Trophoblast cell (in vitro differentiated cells and primary cell): ENCODE measurements at regions not wholly inside any gene's neighbourhood (a gene's known extent, or its start where the extent isn't known, plus 50 kb on each side); places are given as distances from the start of the nearest gene placed in this dataset.

Experiments
- DNase-seq, 2 donors: peaks; one replicate each; pipeline ENCODE4 v3.0.0-alpha.2; 2016
- H2AFZ ChIP-seq: 2 replicates; pipeline ENCODE4 v1.6.1; 2013; ENCODE audit warnings: low read length, moderate library complexity, mild to moderate bottlenecking; ENCODE audit not compliant: insufficient read depth, poor library complexity
- H2AK5ac ChIP-seq: 2 replicates; pipeline ENCODE4 v1.6.1; 2013; ENCODE audit warnings: mild to moderate bottlenecking, low read length
- H2BK120ac ChIP-seq: 2 replicates; pipeline ENCODE4 v1.6.1; 2013; ENCODE audit warnings: low read length, mild to moderate bottlenecking, moderate library complexity; ENCODE audit not compliant: insufficient read depth, poor library complexity
- H2BK12ac ChIP-seq: 2 replicates; pipeline ENCODE4 v1.6.1; 2013; ENCODE audit warnings: mild to moderate bottlenecking, low read length, moderate library complexity
- H2BK5ac ChIP-seq: 2 replicates; pipeline ENCODE4 v1.6.1; 2013; ENCODE audit warnings: low read length, low read depth, moderate library complexity, mild to moderate bottlenecking; ENCODE audit not compliant: poor library complexity
- H3K14ac ChIP-seq: 2 replicates; pipeline ENCODE4 v1.6.1; 2013; ENCODE audit warnings: mild to moderate bottlenecking, low read length
- H3K18ac ChIP-seq: 2 replicates; pipeline ENCODE4 v1.6.1; 2013; ENCODE audit warnings: mild to moderate bottlenecking, low read length
- H3K23ac ChIP-seq: 2 replicates; pipeline ENCODE4 v1.6.1; 2013; ENCODE audit warnings: low read length
- H3K27ac ChIP-seq: 2 replicates; pipeline ENCODE4 v1.5.1; 2013; ENCODE audit warnings: low read depth, mild to moderate bottlenecking, inconsistent platforms, low read length, moderate library complexity
- H3K27me3 ChIP-seq: 2 replicates; pipeline ENCODE4 v1.6.1; 2013; ENCODE audit warnings: inconsistent platforms, mild to moderate bottlenecking, low read length, moderate library complexity; ENCODE audit not compliant: insufficient read depth
- H3K36me3 ChIP-seq, 2 experiments: 1 replicate in 1 of 2; 2 replicates in 1 of 2; pipeline ENCODE4 v1.6.1; 2013; ENCODE audit warnings: low read length in 2 of 2, mild to moderate bottlenecking in 2 of 2, moderate library complexity in 1 of 2; ENCODE audit not compliant: insufficient read depth in 2 of 2, control insufficient read depth in 1 of 2
- H3K4ac ChIP-seq: 2 replicates; pipeline ENCODE4 v1.6.1; 2013; ENCODE audit warnings: low read depth, mild to moderate bottlenecking, low read length, moderate library complexity
- H3K4me1 ChIP-seq, 2 experiments: 1 replicate in 1 of 2; 2 replicates in 1 of 2; pipeline ENCODE4 v1.6.1; 2013; ENCODE audit warnings: low read length in 2 of 2, mild to moderate bottlenecking in 2 of 2, moderate library complexity in 1 of 2; ENCODE audit not compliant: insufficient read depth in 2 of 2, control insufficient read depth in 1 of 2
- H3K4me2 ChIP-seq: 2 replicates; pipeline ENCODE4 v1.6.1; 2013; ENCODE audit warnings: inconsistent platforms, mild to moderate bottlenecking, low read length, moderate library complexity
- H3K4me3 ChIP-seq: 2 replicates; pipeline ENCODE4 v1.5.1; 2013; ENCODE audit warnings: mild to moderate bottlenecking, low read depth, low read length, inconsistent platforms
- H3K79me1 ChIP-seq: one replicate; pipeline ENCODE4 v1.6.1; 2013; ENCODE audit warnings: low read length
- H3K79me2 ChIP-seq: 2 replicates; pipeline ENCODE4 v1.6.1; 2013; ENCODE audit warnings: low read length, mild to moderate bottlenecking; ENCODE audit not compliant: control insufficient read depth, insufficient read depth, poor library complexity
- H3K9ac ChIP-seq: 2 replicates; pipeline ENCODE4 v1.6.1; 2013; ENCODE audit warnings: mild to moderate bottlenecking, low read length
- H3K9me3 ChIP-seq: 2 replicates; pipeline ENCODE4 v1.6.1; 2013; ENCODE audit warnings: low read depth, mild to moderate bottlenecking, control low read depth, inconsistent platforms, low read length; ENCODE audit not compliant: insufficient read depth
- H4K12ac ChIP-seq: 2 replicates; pipeline ENCODE4 v1.6.1; 2013; ENCODE audit warnings: low read depth, mild to moderate bottlenecking, low read length, moderate library complexity
- H4K8ac ChIP-seq: 2 replicates; pipeline ENCODE4 v1.6.1; 2013; ENCODE audit warnings: low read depth, mild to moderate bottlenecking, low read length, moderate library complexity
- H4K91ac ChIP-seq: one replicate; pipeline ENCODE4 v1.6.1; 2013; ENCODE audit warnings: low read depth, mild to moderate bottlenecking, low read length, moderate library complexity
- WGBS: extraction: QIAGEN DNeasy Blood & Tissue Kit; methylation state at CpG from one replicate; pipeline ENCODE4 v1.1.7; 2013; ENCODE audit warnings: missing lambda C conversion rate; ENCODE audit not compliant: insufficient read length, insufficient coverage; ENCODE audit errors: extremely low coverage; 5-methylcytosine and 5-hydroxymethylcytosine counted together

DNA sequence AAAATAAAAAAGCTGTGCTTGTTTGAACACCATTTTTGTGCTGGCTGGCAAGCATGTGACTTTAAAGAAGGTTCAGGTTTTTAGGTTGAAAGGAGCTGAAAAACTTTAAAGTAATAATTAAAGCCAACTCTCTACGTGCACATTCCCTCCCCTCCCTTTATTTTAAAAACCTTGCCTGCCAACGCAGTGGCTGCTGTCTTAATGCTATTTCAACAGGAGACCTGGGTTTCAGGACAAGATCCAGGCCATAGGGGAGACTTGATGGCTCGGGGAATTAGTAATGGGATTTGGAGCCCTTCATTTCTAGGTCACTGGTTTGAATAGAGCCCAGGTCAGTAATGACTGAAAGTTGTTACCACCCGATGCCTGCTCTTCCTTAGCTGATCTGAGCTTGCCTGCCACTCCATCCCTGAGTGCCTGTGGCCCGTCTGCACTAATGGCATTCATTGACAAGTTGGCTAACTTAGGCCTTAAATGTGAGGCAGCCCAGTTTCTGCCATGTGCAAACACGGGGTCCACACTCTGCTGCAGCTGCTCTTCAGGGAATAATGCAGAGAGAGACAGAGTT is 1233.2 kb upstream of the ZEB2 start:
- no peak overlapping the region for H3K4me3 ChIP-seq
- H4K8ac ChIP-seq: no peak overlapping the region
- no peak overlapping the region for H2AFZ ChIP-seq
- no peak overlapping the region for H4K12ac ChIP-seq
- H3K4me1 ChIP-seq: peaks cover 3 to 6% of the 10 kb centered on the region in 2 experiments
- no peak overlapping the region for H2AK5ac ChIP-seq
- H3K27me3 ChIP-seq: no peaks in the 10 kb centered on the region
- H3K79me1 ChIP-seq: peaks cover 2% of the 10 kb centered on the region
- no peak overlapping the region for H2BK12ac ChIP-seq
- H4K91ac ChIP-seq: no peak overlapping the region
- no peak overlapping the region for H3K14ac ChIP-seq
- no peaks in the 10 kb centered on the region for H3K79me2 ChIP-seq
- H3K4me2 ChIP-seq: no peak overlapping the region
- no peak overlapping the region for H3K4ac ChIP-seq
- H3K23ac ChIP-seq: no peak overlapping the region
- H3K9me3 ChIP-seq: no peaks in the 10 kb centered on the region
- WGBS: no CpG with 5 or more reads among the region's 6 CpGs
- no peak for DNase-seq
- no peak overlapping the region for H3K27ac ChIP-seq
- H3K36me3 ChIP-seq: no peaks in the 10 kb centered on the region
- H2BK120ac ChIP-seq: no peak overlapping the region
- H3K9ac ChIP-seq: no peak overlapping the region
- no peak overlapping the region for H3K18ac ChIP-seq
- H2BK5ac ChIP-seq: no peak overlapping the region

DNA sequence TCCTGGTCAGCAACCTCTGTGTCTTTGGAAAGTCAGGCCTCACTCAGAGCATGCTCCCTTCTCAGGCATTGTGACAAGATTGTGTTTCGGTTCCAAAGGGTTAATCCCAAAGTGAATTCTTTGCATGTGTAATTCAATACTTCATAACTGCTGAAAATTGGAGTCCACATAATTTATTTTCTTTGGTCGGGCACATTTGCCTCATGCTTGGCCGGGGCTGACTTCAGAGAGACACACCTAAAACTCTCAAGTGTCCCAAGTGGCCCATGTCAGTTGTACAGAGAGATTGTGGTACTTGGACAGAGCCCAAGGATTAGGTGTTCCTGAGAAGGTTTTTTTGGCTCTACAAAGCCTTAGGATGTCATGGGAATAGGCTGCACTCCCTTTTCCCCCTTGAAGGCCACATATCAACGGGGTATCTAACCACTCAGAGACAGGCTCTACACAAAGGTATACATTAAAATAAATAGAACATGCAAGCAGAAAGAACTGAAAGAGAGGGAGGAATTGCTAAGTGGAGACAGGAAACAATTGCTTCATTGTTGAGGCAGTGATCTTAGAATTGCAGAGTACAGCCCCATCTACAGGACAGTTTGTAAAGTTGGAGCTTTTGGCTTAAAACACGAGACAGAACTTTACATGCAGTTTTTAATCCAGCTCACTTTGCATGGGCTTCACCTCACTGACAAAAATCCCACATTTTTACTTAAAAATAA is 1232.3 kb upstream of the ZEB2 start:
- Histone ChIP-seq H2AFZ (no peak overlapping the region), H2BK5ac (no peak overlapping the region), H3K79me2 (no peaks in the 10 kb centered on the region), H3K9me3 (no peaks in the 10 kb centered on the region), H2BK120ac (no peak overlapping the region), H3K79me1 (peaks cover 2% of the 10 kb centered on the region), H2BK12ac (no peak overlapping the region), H3K14ac (no peak overlapping the region), H4K12ac (no peak overlapping the region), H3K4me3 (no peak overlapping the region), H3K18ac (no peak overlapping the region), H4K91ac (no peak overlapping the region), H3K27ac (no peak overlapping the region), H3K4me1 (peaks cover 3 to 6% of the 10 kb centered on the region in 2 experiments), H3K4me2 (no peak overlapping the region), H3K23ac (no peak overlapping the region), H3K36me3 (no peaks in the 10 kb centered on the region), H3K4ac (no peak overlapping the region), H4K8ac (no peak overlapping the region), H3K27me3 (no peaks in the 10 kb centered on the region), H2AK5ac (no peak overlapping the region), H3K9ac (no peak overlapping the region)
- DNase-seq: peak in 1 of 2 donors; percentile 47
- WGBS: no CpG with 5 or more reads among the region's 5 CpGs

DNA sequence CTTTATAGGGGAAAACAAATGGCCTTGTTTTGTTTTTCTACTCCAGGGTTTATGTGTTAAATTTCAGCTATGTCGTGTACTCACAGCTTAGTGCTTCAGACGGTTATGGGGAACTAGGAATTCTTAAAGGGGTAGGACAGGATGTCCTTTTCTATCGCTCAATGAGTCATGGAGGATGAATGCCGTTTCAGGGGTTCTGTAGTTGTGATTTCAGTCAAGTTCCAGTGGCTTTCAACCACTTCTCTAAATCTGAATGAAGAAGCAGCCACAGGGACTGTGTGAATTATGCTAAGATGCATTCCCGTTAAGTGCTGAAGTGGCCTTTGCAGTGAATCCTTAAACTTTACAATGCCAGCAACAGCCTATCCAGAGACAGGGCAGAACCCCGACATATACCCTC is 1231.7 kb upstream of the ZEB2 start:
- Histone ChIP-seq H4K12ac (no peak overlapping the region), H3K4ac (no peak overlapping the region), H2BK120ac (no peak overlapping the region), H3K9ac (no peak overlapping the region), H3K4me1 (peaks cover 3 to 6% of the 10 kb centered on the region in 2 experiments), H2AK5ac (no peak overlapping the region), H2BK5ac (no peak overlapping the region), H3K27ac (no peak overlapping the region), H3K79me2 (no peaks in the 10 kb centered on the region), H3K23ac (no peak overlapping the region), H3K14ac (no peak overlapping the region), H2BK12ac (no peak overlapping the region), H3K9me3 (no peaks in the 10 kb centered on the region), H2AFZ (no peak overlapping the region), H3K36me3 (no peaks in the 10 kb centered on the region), H3K79me1 (peaks cover 2% of the 10 kb centered on the region), H3K4me3 (no peak overlapping the region), H4K8ac (no peak overlapping the region), H3K27me3 (no peaks in the 10 kb centered on the region), H4K91ac (no peak overlapping the region), H3K18ac (no peak overlapping the region), H3K4me2 (no peak overlapping the region)
- peak; percentile 2 to 32 for DNase-seq
- WGBS: no CpG with 5 or more reads among the region's 6 CpGs

DNA sequence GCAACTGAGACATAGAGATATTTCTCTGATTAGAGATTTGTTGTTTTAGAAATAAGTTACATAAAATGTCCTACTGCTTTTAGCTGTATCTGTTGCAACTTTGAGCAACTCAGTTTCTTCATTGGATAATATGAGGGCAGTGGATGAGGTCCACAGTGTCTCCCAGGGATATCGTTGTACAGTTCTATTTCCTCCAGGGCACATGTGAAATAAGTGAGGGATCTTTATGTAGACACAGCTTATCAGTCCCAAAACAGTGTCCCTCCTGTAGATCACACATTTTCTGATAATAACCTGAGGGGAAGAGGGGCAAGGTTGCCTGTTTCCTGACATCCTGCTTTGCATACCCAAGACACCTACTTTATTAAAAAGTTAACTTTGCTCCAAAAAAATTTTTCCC is 1231.2 kb upstream of the ZEB2 start:
- Histone ChIP-seq H4K8ac (no peak overlapping the region), H2BK120ac (no peak overlapping the region), H3K4ac (no peak overlapping the region), H3K23ac (no peak overlapping the region), H2AK5ac (no peak overlapping the region), H3K27me3 (no peaks in the 10 kb centered on the region), H3K9me3 (no peaks in the 10 kb centered on the region), H4K91ac (no peak overlapping the region), H3K14ac (no peak overlapping the region), H3K9ac (no peak overlapping the region), H3K79me2 (no peaks in the 10 kb centered on the region), H3K18ac (no peak overlapping the region), H3K4me1 (peaks cover 3 to 6% of the 10 kb centered on the region in 2 experiments), H2AFZ (no peak overlapping the region), H2BK12ac (no peak overlapping the region), H3K79me1 (peaks cover 2% of the 10 kb centered on the region), H3K27ac (no peak overlapping the region), H3K4me3 (no peak overlapping the region), H3K36me3 (no peaks in the 10 kb centered on the region), H4K12ac (no peak overlapping the region), H3K4me2 (no peak overlapping the region), H2BK5ac (no peak overlapping the region)
- no CpG with 5 or more reads among the region's 1 CpG for WGBS
- no peak for DNase-seq
